H1 (cell line): ENCODE measurements at regions not wholly inside any gene's neighbourhood (a gene's known extent, or its start where the extent isn't known, plus 50 kb on each side); places are given as distances from the start of the nearest gene placed in this dataset.

Source experiments
- CREB1 ChIP-seq: IDR thresholded peaks from 2 replicates; pipeline ENCODE4 v1.6.1; 2012; ENCODE audit warnings: inconsistent platforms
- TBP ChIP-seq: IDR thresholded peaks from 2 replicates; pipeline ENCODE4 v1.6.1; 2011; ENCODE audit warnings: low read depth, low read length, improper control_type of control experiment

DNA sequence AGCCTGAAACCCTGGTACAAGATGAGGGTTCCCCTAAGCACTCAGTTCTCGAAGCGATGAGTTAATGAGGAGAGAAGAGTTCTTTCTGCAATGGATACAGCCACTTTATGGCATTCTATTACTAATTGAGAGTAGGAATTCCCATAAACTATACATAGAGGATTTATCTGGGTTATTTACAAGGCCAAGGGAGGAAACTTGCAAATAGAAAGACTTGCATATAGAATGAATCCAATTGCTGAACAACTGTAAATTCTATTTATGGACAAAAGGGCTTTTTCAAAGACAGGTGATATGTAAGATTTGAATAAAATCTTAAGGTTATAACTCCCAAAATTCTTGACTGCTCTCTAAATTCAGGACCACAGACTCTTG, 182.2 kb downstream of the PPARGC1A start (continued):
- TF ChIP-seq TBP (no peak), CREB1 (no peak)
- TF ChIP-seq, all 59 proteins: peak for 0
